OCI-LY1 (cell line): ENCODE measurements at regions not wholly inside any gene's neighbourhood (a gene's known extent, or its start where the extent isn't known, plus 50 kb on each side); places are given as distances from the start of the nearest gene placed in this dataset.

ENCODE experiments used
- H2AFZ ChIP-seq: fragments of 200-600 bp; sonication (generic), shearing (Covaris generic); 2 replicates; pipeline ENCODE4 v1.6.0; 2014; ENCODE audit warnings: antibody characterized with exemption, mild to moderate bottlenecking, low read length
- H3F3A ChIP-seq: fragments of 200-600 bp; sonication (generic), shearing (Covaris generic); 2 replicates; pipeline ENCODE4 v1.6.0; 2014; ENCODE audit warnings: mild to moderate bottlenecking, antibody characterized with exemption, low read length, moderate library complexity; ENCODE audit not compliant: insufficient read depth
- H3K27ac ChIP-seq: fragments of 200-600 bp; sonication (generic); 2 replicates; pipeline ENCODE4 v1.5.1; 2014; ENCODE audit warnings: low read length, mixed run types, mild to moderate bottlenecking, low read depth; ENCODE audit not compliant: poor library complexity, severe bottlenecking
- H3K27me3 ChIP-seq: fragments of 200-600 bp; sonication (generic); 2 replicates; pipeline ENCODE4 v1.6.0; 2014; ENCODE audit warnings: antibody characterized with exemption, mild to moderate bottlenecking, low read length, moderate library complexity; ENCODE audit not compliant: insufficient read depth
- H3K36me3 ChIP-seq: fragments of 200-600 bp; sonication (generic); 2 replicates; pipeline ENCODE4 v1.6.1; 2014; ENCODE audit warnings: mild to moderate bottlenecking, antibody characterized with exemption, low read length, moderate library complexity, mixed read lengths; ENCODE audit not compliant: insufficient read depth
- H3K4me1 ChIP-seq: fragments of 200-600 bp; sonication (generic); 2 replicates; pipeline ENCODE4 v1.5.1; 2014; ENCODE audit warnings: mild to moderate bottlenecking, low read length, moderate library complexity; ENCODE audit not compliant: insufficient read depth, severe bottlenecking
- H3K4me2 ChIP-seq: fragments of 200-600 bp; sonication (generic), shearing (Covaris generic); 2 replicates; pipeline ENCODE4 v1.6.1; 2014; ENCODE audit warnings: low read length
- H3K4me3 ChIP-seq: fragments of 200-600 bp; sonication (generic); 2 replicates; pipeline ENCODE4 v1.5.1; 2014; ENCODE audit warnings: low read length, low read depth, mild to moderate bottlenecking, mixed read lengths; ENCODE audit not compliant: poor library complexity, severe bottlenecking
- H3K79me2 ChIP-seq: fragments of 200-600 bp; shearing (Covaris generic); 2 replicates; pipeline ENCODE4 v1.6.1; 2016; ENCODE audit warnings: mixed run types, low read length, mixed read lengths; ENCODE audit not compliant: insufficient read depth
- H3K9ac ChIP-seq: fragments of 200-600 bp; sonication (generic), shearing (Covaris generic); 2 replicates; pipeline ENCODE4 v1.6.1; 2014; ENCODE audit warnings: mild to moderate bottlenecking, low read length, mixed read lengths
- H3K9me2 ChIP-seq: fragments of 200-600 bp; sonication (generic), shearing (Covaris generic); 2 replicates; pipeline ENCODE4 v1.6.1; 2014; ENCODE audit warnings: low read depth, mild to moderate bottlenecking, low read length, mixed read lengths
- H3K9me3 ChIP-seq: fragments of 200-600 bp; shearing (Covaris generic); 2 replicates; pipeline ENCODE4 v1.6.1; 2014; ENCODE audit warnings: low read length, mixed read lengths
- H4K20me1 ChIP-seq: fragments of 200-600 bp; sonication (generic), shearing (Covaris generic); 2 replicates; pipeline ENCODE4 v1.6.0; 2016; ENCODE audit warnings: mild to moderate bottlenecking, low read length; ENCODE audit not compliant: insufficient read depth
- EZH2 ChIP-seq: fragments of 200-600 bp; sonication (generic), shearing (Covaris generic); IDR thresholded peaks from 2 replicates; pipeline ENCODE4 v1.8.0; 2017; ENCODE audit warnings: borderline replicate concordance, mixed run types, mild to moderate bottlenecking, antibody characterized with exemption, low read length, moderate library complexity, mixed read lengths
- TF ChIP-seq, protein P1 (sequence below): fragments of 200-600 bp; sonication (generic), shearing (Covaris generic); IDR thresholded peaks from 2 replicates; pipeline ENCODE4 v1.5.1; 2017; ENCODE audit warnings: mild to moderate bottlenecking, antibody characterized with exemption, low read length, moderate library complexity, mixed read lengths

DNA sequence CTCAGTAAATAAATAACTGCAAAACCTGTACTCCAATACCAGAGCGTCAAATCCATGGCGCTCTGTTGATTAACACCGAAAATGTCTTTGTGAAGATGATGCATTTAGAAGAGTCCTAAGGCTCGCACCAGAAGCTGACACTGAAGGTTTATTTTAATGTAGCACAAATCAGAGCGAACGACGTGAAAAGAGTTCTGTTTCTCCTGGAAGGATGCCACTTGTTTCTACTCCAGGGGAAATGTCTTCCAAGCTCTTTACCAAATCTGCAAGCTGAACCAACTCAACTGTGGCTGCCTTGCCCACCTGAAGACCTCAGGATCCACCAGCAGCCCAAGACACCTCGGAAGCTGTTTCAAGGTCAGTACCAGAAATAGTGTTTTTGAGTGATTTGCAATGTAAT, 194.4 kb upstream of the MAF start:
- H3K9me3 ChIP-seq = no peaks in the 10 kb centered on the region
- H4K20me1 ChIP-seq = no peaks in the 10 kb centered on the region

DNA sequence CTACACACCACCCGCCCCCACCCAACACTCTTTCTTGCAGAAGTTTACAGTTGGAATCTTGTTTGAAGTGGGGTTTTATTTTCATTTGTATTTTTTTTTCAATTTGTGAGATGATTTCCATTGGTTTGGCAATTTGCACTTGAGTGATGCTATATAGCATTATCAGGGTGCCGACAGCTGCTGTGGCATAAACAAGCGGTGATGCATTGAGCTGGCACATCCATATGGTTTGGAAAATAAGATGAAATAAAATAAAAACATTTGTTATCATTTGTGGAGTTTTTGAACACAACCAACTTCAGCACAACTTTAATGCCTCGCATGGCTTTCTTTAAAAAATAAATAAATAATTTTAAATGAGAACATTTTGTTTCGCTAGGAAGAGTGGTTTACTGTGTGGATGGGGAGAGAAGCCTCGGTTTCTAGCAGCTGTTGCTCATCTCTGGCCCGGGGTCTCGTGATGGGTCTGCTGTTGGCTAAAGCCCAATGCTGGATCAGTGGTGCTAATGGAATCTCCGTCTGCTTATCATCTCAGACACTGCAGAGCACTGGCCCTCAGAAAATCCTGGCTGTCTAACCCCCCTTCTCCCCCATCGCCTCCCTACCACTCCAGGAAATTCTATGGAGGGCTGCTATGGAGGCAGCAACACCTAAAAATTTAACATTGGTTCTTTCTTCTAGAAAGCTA, 192.3 kb upstream of the MAF start:
- TF ChIP-seq, protein P1, sequence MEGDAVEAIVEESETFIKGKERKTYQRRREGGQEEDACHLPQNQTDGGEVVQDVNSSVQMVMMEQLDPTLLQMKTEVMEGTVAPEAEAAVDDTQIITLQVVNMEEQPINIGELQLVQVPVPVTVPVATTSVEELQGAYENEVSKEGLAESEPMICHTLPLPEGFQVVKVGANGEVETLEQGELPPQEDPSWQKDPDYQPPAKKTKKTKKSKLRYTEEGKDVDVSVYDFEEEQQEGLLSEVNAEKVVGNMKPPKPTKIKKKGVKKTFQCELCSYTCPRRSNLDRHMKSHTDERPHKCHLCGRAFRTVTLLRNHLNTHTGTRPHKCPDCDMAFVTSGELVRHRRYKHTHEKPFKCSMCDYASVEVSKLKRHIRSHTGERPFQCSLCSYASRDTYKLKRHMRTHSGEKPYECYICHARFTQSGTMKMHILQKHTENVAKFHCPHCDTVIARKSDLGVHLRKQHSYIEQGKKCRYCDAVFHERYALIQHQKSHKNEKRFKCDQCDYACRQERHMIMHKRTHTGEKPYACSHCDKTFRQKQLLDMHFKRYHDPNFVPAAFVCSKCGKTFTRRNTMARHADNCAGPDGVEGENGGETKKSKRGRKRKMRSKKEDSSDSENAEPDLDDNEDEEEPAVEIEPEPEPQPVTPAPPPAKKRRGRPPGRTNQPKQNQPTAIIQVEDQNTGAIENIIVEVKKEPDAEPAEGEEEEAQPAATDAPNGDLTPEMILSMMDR = no peak
- no peak for TF ChIP-seq EZH2
- Histone ChIP-seq H3K4me2 (no peak overlapping the region), H3K27ac (no peak overlapping the region), H3K27me3 (no peaks in the 10 kb centered on the region), H3K36me3 (no peaks in the 10 kb centered on the region), H2AFZ (no peak overlapping the region), H3F3A (no peaks in the 10 kb centered on the region), H3K4me3 (no peak overlapping the region), H4K20me1 (no peaks in the 10 kb centered on the region), H3K4me1 (no peaks in the 10 kb centered on the region), H3K9me2 (no peaks in the 10 kb centered on the region), H3K79me2 (no peaks in the 10 kb centered on the region), H3K9ac (no peak overlapping the region), H3K9me3 (no peaks in the 10 kb centered on the region)

More for the DNA sequence above, 194.4 kb upstream of the MAF start:
- H3K9ac ChIP-seq = no peak overlapping the region
- H2AFZ ChIP-seq = no peak overlapping the region
- H3K4me1 ChIP-seq = no peaks in the 10 kb centered on the region
- no peak overlapping the region for H3K4me2 ChIP-seq
- H3K9me2 ChIP-seq = no peaks in the 10 kb centered on the region
- H3K27me3 ChIP-seq = no peaks in the 10 kb centered on the region
- H3K79me2 ChIP-seq = no peaks in the 10 kb centered on the region
- TF ChIP-seq, protein P1 = no peak
- no peak for TF ChIP-seq EZH2
- no peak overlapping the region for H3K27ac ChIP-seq
- H3F3A ChIP-seq = no peaks in the 10 kb centered on the region
- H3K4me3 ChIP-seq = no peak overlapping the region
- no peaks in the 10 kb centered on the region for H3K36me3 ChIP-seq

GRCh38 chr16:79792076-79792475, 191.5 kb upstream of the MAF start:
- Histone ChIP-seq H3K79me2 (no peaks in the 10 kb centered on the region), H3K36me3 (no peaks in the 10 kb centered on the region), H3K9me2 (no peaks in the 10 kb centered on the region), H3K4me3 (no peak overlapping the region), H3K27me3 (no peaks in the 10 kb centered on the region), H3F3A (no peaks in the 10 kb centered on the region), H3K27ac (no peak overlapping the region), H3K9ac (no peak overlapping the region), H4K20me1 (no peaks in the 10 kb centered on the region), H3K9me3 (no peaks in the 10 kb centered on the region), H3K4me1 (no peaks in the 10 kb centered on the region), H3K4me2 (no peak overlapping the region), H2AFZ (no peak overlapping the region)
- TF ChIP-seq, protein P1 = no peak
- no peak for TF ChIP-seq EZH2
